Anterior cingulate cortex (tissue), 58 donors: ENCODE measurements at regions not wholly inside any gene's neighbourhood (a gene's known extent, or its start where the extent isn't known, plus 50 kb on each side); places are given as distances from the start of the nearest gene placed in this dataset.

Experiments
- DNase-seq, 58 donors: peaks; one replicate each; lab custom pipeline; 2025; lab: John Stamatoyannopoulos, UW

DNA sequence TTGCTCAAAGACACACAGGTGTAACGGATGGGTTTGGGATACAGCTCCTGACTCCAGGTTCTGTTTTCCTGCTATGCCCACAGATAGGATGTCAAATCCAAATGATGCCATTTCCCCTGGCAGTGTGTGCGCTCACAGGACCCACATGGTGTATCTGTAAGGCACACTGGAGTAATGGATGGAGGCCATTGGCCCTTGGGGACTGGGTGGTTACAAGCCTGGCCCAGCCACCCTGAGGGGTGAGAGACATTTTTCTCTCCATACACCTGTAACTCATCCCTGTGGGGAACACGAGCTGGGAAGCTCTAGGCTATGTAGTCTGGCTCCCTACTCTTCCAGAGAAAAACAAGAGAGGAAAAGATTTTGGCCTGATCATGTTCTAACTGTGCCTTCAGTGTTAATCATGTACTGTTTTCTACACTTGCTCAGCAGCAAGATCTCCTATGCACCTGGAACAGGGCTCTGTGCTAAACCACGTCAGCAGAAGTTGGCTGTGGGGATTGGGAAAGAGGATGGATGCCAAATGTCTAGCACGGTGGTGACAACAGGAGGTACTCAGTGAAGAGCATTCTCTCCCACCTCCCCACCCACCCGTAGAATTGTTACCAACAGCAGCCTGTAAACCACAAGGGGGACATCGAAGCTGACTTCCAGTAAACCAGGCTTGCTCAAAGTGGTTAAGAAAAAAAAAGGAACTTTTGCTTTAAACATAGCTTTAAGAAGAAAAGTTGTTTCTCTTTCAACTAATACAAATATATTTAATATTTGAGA lies 237.0 kb downstream of the LACC1 start:
- peak in 5 of 58 donors; percentile 2 to 25 (median 9) for DNase-seq

DNA sequence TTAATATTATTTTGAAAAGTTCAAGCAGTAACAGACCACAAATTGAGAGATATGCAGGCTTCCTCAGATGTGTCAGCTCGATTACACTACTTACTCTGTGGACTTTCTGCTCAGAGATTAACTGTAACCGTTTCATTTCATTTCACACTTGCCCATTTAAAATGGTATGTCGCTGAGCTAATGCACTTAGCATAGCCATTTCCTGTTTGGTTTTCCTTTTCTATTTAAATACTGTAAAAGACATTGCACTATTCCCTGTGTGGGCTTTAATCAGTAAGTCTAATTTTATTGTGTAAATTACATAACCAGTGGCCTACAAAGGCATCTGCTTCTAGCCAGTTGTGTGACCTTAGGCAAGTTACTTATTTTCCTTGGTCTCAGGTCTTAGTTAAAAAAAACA lies 237.6 kb downstream of the LACC1 start:
- no peak for DNase-seq

DNA sequence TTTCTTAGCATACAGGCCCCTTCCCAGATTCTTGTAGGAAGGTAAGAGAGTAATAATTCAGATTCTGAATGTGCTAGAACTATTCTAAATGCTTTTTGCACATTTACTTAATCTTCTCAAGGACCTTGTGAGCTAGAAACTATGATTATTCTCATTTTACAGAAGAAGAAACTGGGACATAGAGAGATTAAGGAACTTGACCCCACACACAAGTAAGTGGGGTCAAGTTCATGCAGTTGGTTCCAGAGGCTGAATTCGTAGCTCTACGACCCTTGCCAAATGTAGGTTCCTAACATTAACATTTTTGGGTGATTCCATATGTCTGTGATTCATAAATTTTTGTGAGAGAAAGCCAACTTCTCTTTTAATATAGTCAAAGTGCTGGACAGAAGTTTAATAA lies 238.1 kb downstream of the LACC1 start:
- no peak for DNase-seq

DNA sequence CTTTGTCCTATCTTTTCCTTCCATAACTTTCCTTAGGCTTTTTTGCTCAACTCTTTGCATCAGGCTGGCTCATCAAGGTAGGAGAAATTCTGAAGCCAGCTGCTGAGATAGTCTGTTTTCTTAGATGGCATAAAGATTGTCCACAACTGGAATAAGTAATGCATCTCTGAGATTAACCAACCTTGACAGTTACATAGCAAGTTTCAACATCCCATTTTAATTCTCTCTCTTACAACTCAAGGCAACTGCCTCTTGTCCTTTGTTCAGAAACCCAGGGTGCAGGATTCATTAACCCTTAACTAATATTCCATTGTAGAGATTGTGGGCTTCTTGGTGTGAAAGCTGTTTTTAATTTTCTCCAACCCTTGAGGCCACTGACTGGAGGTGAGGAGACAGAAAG lies 239.2 kb downstream of the LACC1 start:
- DNase-seq: no peak

DNA sequence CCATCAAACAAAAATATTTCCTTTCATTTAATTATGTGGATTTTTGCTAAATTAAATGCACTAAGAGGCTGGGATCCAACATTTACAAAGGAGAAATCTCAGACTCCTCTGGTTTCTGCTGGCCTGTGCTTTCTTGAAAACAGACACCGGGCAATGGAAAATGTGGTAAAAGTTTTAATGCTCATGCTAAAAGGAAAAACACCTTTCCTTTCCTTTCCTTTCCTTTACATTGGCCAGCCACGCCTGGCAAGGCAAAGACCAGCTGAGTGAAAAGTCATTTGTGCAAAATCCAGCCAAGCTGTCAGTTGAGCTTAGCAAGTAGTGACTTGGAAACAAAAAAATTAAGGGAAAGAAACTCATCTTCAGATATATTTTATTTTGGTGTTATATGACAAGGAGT lies 240.3 kb downstream of the LACC1 start:
- no peak for DNase-seq

DNA sequence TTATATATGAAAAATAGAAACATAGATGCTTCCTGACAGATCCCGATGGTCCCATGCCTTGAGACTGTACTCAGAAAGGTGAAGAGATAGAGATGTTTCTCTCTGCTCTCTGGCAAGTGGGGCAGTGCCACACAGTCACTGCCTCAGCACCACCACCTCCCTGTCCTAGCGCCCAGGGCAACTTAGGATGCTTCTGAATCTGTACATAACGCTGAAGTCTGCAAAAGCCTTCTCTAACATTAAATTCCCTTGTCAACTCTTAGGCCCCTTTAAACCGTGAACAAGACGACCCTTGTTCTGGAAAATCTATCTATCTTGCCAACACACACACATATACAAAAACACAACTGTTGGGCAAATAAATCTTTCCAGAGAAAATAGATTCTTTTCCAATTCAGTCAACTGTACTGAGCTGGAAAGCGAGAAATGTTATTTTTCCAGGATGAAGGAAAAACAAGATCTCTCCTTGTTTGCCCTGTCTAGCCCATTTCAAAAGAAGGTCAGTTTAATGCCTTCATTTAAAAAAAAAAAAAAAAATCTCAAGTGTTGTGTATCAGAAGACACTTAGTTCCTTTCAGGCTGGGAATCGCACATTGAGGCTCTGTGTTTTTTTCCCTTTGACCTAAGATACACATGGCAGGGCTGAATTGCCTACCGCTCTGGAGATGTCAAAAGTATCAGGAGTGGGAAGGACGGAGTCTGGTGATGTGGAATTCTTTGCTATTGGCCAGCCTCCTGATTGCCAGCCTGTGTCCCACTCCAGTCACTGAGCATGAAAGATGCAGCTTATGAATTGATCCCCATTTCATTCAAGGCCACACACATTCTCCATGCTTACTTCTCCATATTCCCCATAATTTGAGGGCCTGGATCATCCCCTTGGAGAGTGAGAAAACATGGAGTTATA lies 241.4 kb downstream of the LACC1 start:
- peak in 3 of 58 donors; percentile 15 to 24 (median 17) for DNase-seq

DNA sequence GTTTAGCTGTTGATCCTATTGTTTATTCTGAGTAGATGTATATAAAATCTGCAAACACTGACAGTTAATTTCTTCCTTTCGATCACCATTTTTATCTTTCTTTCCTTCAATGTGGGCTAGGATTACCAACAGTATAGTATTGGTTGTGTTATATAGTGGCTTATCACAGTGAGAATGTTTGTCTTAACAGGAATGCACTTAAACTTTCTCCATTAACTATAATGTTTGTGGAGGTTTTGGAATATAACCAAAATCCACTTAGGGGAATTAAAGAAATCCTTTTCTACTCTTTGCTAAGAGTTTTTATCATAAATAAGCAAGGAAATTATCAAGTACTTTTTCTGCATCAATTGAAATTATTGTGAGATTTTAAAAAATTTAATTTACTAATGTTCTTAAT lies 244.6 kb downstream of the LACC1 start:
- DNase-seq: no peak

DNA sequence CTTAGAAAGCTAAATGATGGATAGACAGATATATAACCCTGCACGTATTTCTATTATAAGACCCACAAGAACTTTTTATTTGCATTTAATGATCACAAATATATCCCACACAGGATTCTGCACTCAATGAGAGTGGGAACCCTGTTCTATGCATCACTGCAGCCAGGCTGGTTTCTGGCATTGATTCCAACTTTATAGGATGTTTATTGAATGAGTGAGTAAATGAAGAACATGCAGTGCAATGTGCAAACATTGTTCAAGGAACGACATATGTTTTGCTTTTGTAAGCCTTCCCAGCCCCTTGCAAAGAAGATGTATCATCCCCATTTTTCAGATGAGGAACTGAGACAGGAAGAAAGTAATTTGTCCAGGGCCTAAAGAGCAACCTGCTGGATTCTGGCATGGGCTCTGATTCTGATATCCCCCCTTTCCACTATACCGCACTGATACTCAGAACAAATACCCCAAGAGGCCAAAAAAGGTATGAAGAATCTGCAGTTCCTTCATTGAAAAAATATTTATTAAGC lies 246.3 kb downstream of the LACC1 start:
- DNase-seq: no peak

DNA sequence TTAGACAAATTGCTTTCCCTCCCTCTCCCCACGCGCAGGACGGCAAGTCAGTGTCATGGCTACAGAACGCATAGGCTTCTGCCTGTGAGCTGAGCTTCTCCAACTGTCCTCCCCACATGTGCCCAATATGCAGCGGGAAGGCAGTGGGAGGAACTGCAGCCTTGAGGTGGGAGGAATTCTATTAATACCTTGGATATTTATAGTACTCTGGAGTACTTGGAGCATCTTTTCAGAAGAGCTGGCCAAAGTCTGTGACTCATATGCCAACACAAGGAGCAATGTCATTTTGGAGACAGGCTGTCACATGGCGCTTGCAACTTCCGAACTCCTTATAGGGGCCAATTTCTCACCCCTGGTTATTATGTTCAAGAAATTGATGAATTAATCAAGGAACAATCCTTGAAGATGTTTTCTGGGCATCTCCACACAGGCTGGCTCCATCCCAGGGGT lies 245.0 kb upstream of the SERP2 start:
- DNase-seq: peak in 32 of 58 donors; percentile 9 to 77 (median 36)

DNA sequence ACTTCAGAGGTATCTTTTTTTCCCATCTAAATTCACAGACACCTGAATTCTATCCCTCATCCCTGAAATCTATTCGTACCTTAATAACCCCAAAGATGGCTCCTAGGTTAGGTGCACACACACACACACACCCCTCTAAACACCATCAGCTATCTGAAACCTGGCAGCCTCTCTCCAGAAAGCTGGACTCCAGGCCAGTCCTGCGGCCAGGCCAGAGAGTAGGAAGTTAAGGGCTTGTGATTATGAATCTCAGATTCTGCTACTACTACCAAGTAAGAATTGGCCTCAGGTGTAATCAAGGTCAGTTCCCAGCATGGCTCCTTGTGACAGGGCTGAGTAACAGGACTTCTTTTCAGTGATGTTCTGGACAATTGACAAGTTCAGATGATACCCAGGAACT lies 244.2 kb upstream of the SERP2 start:
- no peak for DNase-seq

DNA sequence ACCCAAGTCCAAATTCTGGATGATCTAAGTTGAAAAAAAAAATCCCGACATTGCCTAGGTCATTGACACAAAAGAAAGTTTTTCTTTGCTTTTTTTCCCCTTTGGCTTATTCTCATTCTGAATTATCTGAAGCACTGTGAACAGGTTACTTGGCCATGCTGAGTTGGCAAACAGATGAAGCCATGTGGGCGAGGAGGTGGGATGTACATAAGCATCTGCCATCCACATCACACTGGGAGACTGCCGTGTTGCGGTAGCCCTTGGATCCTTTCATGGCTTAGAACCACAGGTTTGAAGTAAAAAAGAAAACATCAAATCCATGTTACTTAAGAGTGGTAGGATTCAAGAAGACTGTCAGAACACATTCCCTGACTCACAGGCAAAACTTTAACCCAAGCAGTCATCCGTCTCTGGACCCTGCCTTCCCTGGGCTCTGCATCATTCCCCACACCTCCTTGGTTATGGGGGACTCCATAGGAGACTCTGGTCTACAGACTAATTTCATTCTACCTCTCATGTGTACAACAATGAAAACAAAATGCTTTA lies 242.5 kb upstream of the SERP2 start:
- peak in 14 of 58 donors; percentile 3 to 63 (median 22) for DNase-seq

DNA sequence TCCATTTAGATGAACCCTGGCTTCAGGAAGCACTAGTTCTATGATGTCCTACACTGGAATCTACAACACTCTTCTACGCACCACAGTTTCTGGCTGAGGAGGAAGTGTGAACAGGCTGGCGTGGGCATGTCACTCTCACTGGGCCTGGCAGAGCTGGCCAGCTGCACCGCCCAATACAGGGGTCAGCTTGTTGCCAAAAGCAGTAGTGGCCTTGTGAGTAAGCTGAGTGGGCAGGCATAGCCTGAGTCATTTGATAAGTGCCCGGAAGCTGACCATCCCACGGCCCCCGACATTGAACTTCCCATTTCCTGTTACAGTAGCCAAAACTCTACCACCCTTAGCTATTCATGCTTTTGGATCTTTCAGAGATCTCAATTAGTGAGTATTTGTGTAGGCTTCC lies 240.9 kb upstream of the SERP2 start:
- peak in 27 of 58 donors; percentile 8 to 61 (median 24) for DNase-seq

DNA sequence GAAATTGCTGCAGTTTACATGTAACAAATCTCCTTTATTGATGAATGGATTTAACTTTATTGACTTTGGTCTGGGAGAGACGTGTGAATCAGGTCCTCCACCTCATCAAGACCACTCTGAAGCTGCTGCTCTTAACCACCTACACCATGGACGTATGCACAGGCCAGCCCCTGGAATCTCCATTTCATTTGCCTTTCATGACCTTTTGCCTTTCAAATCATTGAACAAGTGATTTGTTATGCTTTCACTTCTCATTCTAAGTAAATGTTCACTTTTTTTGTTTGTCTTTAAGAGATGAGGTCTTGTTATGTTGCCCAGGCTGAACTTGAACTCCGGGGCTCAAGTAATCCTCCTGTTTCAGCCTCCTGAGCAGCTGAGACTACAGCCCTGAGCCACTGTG lies 240.0 kb upstream of the SERP2 start:
- no peak for DNase-seq

DNA sequence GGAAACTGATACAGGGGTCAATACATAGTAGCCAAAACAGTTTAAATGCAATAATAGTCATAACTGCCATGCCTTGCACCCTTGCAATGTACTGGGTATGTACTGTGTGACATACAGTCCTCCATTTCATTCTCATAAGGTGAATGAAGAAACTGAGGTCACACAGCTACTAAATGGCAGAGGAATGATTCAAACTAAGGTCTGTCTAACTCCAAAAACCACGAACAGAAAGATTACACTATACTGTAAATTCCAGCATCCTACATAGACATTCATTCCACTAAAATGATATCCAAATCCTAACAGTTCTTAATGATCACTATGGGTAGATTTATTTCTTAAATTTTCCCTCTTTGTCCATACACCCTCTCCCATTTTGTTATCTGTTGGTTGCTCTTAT lies 238.1 kb upstream of the SERP2 start:
- DNase-seq: no peak

DNA sequence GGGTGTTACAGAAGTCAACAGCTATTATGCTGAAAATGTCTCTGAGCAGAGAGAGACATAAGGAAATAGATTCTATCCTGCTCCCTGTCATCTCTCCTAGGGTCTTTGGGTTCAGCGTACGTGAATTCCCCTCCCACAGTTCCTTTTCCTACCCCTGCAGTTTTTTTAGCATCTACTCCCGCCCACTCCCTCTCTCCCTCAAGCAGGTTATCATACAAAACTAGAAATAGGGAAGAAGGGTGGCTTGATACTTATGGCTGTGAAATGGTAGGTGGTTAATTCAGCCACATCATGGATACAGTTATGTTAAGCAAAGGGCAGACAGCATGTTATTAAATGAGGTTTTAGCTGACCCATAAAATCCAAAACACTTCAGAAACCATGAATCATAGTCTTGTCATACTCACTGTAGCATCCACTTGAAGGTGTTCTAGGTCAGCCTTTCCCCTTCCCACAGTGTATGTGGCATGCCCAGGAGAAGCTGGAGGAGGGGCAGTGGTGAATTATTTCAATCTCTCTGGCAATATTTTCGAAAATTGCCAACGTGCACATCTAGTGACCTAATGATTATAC lies 236.8 kb upstream of the SERP2 start:
- DNase-seq: no peak

DNA sequence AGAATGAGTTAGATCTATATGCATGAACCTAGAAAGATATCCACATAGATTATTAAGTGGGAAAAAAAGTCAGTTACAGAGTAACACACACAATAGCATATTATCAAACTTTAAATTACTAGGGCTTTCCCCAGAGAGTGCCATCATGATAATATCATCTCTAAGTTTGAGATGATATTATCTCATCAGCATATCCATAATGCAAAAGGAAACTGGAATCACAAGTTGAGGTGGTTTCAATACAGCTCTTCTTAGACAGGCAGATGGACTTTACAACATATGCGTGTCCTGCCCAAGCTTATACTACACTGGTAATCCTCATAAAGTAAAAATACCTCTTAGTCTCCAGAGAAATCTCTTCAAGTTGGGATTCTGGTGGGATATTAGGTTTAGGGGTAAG lies 236.2 kb upstream of the SERP2 start:
- DNase-seq: no peak

DNA sequence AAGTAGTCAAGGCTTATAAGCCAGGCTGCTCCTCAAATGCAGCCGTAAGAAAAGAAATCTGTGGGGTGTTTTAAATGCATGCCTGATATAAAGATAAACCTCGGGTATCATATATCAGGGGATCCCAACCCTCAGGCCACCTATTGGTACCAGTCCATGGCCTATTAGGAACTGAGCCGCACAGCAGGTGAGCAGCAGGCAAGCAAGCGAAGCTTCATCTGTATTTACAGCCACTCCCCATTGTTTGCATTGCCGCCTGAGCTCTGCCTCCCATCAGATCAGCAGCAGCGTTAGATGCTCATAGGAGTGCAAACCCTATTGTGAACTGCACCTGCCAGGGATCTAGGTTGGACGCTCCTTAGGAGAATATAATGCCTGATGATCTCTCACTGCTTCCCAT lies 233.5 kb upstream of the SERP2 start:
- no peak for DNase-seq

DNA sequence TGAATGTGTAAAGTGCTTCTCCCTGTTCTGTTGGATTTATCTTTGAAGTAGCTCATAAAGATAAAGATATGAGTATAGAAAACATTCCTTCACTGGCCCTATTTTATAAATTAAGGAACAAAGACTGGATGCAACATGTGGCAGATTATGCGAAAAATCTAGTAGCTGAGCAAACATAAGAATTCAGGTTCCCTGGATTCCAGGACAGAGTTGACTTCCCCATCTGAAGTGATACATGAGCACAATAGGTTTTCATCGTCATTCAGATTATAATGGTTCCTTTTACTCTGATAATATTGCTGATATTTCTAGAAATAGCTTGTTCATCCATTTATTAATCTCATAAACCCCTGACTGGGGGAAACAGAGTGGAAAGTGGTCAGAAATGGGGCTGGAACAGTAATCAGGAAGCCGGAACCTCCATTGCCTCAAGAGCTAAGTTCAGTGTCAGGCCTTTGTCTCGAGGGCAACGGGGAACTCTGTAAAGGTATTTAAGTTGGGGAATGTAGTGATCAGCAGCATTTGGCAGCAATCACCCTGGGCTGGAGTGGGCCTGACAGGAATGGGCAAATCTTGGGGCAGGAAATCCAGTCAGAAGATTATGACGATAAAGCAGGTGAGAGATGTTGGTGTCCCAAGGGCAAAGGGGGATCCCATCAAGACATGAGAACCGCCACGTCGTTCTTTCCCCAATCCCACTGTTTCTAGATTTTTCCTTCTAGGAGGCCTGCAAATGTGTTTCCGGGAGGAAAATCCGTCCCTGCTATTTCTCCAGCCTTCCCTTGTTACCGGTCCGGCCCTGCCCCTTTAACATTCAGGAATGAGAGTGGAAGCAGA lies 232.5 kb upstream of the SERP2 start:
- no peak for DNase-seq

DNA sequence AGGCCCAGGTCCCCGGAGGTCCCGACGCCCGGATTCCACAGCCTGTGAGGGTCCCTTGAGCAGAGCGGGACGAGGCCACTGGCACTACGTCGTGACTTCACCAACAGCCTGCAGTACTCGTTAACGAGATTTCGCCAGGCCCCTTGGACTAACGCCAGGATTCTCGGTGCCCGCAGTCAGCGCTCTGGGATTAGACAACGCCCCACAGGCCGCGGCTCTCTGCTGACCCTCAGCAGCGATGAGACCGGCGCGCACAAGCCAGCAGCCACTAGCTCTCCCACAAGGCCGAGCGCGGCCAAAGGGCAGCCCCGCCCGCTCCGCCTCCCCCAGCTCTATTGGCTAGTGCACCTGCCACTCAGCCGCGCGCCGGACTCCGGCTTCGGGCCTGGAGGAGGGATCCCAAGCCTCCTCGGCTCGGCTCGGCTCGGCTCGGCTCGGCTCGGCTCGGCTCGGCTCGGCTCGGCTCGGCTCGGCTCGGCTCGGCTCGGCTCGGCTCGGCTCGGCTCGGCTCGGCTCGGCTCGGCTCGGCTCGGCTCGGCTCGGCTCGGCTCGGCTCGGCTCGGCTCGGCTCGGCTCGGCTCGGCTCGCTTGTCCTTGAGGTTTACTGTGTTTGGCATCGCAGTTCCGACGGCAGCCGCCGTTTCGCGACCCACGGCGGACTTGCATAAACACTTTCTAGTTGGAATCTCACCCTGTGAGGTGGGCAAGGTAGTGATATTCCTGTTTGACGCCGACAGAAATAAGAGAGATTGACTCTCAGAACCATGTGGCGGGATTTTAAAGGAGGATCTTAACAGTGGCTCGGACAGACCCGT lies 231.7 kb upstream of the SERP2 start:
- DNase-seq: peak; percentile 68 to 98 (median 96)
